GM21717 (cell line): ENCODE measurements at regions not wholly inside any gene's neighbourhood (a gene's known extent, or its start where the extent isn't known, plus 50 kb on each side); places are given as distances from the start of the nearest gene placed in this dataset.
"Not testable (repeated sequence)": the region's sequence is repeated elsewhere in the genome, so short reads cannot be mapped to it uniquely, and the experiment has no call there.

Experiments
- ATAC-seq: cut with Tn5 transposase; IDR thresholded peaks from one replicate; pipeline ENCODE4 v1.9.1; 2021; ENCODE audit warnings: mild to moderate bottlenecking, moderate library complexity; ENCODE audit not compliant: unreplicated experiment

DNA sequence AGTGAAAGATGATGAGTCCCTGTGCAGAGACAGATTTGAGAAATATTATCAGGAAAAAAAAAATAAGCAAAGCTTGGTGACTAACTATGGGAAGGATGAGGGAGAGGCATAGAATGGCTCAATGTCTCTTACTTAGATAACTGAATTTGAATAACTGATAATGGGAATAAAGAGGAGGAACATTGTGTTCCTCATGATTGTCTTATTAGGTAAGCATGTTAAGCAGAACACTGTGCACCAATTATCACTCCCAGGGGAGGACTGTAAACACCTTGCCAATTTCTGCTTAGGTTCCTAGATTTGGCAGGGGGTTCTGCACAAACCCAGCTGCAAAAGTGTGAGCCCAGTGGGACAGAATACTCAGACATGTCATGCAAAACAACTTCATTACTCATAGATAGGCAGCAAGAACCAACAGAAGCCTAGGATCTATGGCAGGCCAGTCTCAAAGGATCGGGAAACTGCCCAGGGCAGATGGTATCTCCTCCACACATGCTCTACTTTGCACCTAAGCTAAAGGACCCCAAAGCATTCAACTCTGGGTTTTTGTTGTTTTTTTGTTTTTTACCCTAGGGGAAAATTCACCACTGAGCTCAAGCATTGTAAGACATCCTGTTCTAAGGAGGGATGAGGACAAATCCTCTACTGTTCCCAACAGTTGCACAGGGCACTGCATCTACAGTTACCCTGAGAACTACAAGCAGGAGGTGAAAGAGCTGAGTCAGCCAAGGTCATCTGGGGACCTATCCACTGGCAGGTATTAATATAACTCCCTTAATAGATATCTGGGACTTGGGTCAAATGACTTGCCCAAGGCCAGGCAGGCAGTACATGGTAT lies 907.0 kb downstream of the RAPGEF2 start:
- no peak for ATAC-seq

DNA sequence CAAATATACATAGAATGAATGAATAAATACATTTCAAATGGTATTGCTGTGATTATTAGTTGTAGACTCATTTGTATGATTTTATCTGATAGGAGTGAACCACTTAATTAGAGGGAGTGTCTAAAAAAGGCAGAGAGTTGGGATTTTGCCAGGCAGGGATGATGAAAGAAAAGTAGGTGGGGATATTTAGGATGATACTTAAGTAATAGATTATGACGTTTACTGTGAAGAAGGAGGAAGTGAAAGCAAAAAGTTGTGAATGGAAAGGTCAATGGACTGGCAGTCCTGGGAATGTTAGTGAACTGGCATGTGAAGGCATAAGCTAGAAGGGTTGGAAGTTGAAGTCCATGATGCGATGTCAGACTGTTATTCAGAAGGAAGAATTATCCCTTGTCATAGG lies 917.1 kb downstream of the RAPGEF2 start:
- ATAC-seq = no peak

DNA sequence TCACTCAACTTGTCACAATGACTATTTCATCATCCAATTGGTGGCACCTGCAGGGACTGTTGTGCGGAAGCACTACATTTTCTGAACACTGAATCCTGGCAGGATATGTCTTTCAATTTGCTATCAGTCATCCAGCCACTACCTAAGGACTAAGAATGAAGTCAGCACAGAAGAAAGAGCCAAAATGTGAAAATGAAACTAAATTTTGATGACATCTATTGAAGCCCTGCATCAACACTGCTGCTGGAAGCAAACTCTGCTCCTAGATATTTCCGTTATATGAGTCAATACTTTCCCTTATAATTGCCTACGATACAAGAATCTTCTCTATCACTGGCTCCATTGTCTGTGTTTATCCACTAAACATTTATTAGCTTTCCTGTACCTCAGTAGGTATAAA lies 917.9 kb downstream of the RAPGEF2 start:
- ATAC-seq = no peak

DNA sequence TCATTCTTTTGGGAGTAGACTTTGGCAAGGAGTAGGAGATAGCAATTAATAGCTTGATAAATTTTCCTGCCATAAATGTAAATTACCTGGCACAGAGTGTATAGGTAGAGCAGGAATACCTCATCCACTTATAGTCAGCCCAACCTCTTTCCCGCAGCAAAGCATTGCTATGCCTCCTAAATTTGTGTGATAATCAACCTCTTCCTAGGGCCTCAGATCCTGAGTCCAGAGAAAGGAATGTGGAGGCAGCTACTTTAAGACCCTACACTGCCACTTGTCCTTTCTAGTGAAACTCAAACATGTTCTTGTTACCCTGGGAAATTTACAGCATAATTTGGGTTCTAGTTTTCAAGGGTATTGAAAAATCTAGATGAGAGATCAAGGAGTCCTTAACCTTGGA lies 919.0 kb downstream of the RAPGEF2 start:
- ATAC-seq = no peak

DNA sequence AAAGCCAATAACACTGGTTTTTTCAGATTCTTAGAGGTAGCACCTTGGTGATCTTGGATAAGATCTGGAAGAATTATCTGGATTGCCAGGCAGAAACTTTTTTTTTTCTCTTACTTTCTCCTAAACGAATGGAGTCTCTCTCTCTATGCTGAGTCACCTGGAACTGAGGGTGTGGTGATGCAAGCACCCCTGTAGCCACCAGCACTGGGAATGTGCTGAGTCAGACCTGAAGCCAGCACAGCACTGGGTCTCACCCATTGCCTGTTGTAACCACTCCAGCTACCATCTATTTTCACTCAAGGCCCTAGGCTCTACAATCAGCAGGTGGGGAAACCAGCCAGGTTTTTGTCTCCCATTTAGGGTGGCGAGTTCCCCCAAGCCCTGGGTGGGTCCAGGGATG lies 923.8 kb downstream of the RAPGEF2 start:
- no peak for ATAC-seq

DNA sequence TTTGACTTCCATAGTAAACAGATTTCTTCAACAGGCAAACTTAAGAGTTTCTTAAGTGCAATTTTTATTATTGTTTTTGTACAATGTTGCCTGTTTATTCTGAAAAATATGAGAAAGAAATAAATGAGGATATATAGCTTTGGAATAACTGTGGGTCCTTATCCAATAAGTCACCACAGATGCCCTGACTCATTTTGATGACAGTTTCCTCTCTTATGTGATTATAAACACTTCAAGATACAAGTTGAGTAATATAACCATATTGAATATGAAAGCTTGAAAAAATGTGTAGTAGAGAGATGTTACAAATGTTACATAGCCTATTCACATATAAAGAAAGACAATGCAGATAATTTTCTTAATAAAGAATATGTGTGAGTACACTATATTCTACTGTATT lies 931.6 kb downstream of the RAPGEF2 start:
- ATAC-seq = no peak

DNA sequence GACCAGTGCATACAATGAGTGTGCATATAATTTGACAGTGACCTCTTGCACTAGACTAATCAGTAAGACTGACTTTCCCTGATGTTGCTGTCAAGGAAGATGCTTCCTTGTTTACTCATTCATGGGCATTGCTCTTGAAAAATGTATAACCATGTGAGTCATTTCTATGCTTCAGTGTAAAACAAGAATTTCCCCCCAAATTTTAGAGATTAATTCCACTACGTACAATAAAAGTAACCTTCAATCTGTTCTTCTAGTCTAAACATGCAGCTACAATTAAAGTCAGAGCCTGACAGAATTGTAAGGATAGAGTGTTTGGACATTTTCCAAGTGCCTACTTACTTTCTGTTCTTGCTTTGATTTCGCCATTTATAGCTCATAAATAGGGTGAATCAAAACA lies 935.7 kb downstream of the RAPGEF2 start:
- ATAC-seq = no peak

DNA sequence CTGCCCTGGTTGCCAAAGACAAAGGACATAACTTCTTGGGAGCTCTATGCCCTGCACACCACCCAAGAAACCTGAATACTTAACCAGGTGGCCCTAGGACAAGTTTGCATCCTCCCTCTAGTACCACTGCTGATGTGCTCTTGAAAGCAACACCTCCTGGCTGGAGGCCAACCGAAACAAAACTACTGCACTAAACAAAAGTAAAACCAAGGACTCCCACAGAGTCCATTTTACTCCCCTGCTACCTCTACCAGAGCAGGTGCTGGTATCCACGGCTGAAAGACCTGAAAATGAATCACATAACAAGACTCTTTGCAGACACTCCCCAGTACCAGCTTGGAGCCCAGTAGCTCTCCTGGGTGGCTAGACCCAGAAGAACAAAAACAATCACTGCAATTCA lies 941.8 kb downstream of the RAPGEF2 start:
- no peak for ATAC-seq

DNA sequence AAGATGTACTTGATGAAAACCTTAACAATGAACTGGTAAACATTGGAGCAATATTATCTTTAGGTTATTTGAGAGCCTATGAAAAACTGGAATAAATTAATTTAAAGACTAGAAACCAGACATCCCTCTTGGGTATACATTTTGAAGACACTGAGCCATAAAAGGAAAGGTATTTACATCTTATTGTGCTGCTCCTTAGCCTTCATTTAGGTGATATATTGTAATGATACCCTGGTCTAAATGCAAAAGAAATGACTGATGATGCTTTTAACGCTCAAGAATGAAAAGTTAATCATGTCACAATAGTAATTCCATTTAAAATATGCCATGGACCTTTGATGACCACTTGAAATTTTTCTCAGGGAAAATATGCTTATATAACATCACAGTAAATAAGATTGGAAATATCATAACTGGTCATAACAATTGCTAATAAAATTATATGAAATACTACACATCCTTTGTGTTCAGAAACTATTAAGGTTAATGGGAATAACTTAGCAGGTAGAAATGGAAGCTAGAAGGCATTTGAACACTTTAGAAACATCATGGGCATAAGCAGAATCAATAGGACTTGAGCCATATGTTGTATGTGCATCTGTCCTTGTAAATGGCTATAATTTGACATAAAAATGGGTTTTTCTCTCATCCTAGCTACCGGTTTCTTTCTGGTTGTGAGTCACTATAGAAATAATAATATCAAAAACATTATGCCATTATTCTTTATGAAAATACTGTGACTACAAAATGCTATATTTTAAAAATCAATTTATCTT lies 979.7 kb downstream of the RAPGEF2 start:
- ATAC-seq = no peak

DNA sequence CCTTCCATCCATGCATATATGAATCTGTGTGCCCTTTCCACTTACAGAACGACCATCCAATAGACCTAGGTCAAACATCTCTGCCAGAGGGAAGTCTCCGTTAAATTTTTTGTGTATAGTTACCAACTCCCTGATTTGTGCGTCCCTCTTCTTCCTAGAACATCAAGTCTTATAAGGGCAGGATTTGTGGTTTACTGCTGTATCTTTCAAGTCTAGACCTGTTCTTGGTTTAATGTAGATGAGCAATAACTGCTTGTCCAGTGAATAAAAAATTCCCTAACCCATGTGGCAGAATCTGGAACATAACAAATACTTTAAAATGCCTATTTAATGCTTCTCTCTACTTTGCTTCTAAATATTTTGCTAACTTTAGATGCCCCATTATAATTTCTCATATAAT lies 988.8 kb downstream of the RAPGEF2 start:
- no peak for ATAC-seq

DNA sequence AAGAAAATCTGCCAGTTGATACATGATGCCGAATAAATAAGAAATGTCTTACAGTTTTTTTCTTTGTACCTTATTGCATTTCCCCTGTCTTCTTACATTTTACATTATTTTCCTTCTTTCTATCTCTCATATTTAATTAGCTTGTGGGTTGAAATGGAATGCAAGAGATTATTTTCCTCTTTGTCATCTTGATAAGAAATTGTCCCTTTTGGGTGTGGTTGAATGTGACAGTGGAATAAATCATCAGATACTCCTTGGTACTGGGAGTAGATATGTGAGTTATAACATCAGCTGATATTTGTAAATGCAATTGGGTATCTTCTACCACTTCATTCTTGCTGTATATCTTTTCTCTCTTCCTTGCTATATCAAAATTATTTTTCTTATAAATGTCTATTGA lies 997.4 kb downstream of the RAPGEF2 start:
- ATAC-seq = no peak

DNA sequence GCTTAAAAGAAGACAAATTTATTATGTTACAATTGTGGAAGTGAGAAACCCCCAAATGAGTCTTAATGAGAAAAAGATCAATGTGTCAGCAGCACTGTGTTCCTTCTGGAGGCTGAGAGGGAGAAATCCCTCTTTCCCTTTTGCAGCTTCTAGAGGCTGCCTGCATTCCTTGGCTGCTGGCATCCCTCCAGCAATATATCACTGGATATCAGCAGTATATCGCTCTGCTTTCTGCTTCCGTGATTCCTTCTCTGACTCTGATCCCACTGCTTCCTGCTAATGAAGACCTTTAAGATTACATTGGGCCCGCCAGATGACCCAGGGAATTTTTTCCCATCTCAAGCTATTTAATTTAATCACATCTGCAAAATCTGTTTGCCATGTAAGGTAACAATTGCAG lies 1008.0 kb downstream of the RAPGEF2 start:
- ATAC-seq = no peak

DNA sequence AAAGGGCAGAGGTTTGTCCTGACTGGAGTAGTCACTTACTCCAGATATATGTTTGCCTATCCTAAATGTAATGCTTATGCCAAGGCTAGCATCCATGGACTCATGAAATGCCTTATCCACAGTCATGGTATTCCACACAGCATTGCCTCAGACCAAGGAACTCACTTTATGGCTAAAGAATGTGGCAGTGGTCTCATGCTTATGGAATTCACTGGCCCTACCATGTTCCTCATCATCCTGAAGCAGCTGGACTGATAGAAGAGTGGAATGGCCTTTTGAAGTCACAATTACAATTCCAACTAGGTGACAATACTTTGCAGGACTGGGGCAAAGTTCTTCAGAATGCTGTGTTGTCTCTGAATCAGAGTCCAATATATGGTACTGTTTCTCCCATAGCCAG lies 1014.8 kb downstream of the RAPGEF2 start:
- ATAC-seq = no peak

DNA sequence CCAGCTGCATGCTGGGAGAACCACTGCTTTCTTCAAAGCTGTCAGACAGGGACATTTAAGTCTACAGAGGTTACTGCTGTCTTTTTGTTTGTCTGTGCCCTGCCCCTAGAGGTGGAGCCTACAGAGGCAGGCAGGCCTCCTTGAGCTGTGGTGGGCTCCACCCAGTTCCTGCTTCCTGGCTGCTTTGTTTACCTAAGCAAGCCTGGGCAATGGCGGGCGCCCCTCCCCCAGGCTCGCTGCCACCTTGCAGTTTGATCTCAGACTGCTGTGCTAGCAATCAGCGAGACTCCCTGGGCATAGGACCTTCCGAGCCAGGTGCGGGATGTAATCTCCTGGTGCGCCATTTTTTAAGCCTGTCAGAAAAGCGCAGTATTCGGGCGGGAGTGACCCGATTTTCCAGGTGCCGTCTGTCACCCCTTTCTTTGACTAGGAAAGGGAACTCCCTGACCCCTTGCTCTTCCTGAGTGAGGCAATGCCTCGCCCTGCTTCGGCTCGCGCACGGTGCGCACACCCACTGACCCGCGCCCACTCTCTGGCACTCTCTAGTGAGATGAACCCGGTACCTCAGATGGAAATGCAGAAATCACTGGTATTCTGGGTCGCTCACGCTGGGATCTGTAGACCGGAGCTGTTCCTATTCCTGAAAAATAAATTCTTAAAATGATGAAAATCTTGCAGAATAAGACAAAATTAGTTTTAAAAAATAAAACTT lies 1022.9 kb downstream of the RAPGEF2 start:
- not testable (repeated sequence) for ATAC-seq

DNA sequence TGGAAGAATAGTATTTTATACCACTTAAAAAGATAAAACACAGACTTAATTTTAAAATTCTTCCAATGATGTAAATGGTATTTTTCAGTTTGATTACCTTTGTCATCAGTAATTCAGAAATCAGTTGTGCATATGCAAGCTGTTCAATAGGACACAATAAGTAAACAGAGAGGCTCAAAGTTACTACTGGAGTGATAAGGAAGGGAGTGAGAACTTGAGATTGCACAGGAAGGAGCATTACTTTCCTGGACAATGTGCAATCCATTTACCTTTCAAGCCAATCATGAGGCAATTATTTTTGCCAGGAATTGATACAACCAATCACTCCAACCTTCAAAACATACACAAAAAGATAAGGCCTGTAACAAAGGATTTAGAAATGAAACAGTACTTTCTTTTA lies 1024.3 kb downstream of the RAPGEF2 start:
- ATAC-seq = no peak

DNA sequence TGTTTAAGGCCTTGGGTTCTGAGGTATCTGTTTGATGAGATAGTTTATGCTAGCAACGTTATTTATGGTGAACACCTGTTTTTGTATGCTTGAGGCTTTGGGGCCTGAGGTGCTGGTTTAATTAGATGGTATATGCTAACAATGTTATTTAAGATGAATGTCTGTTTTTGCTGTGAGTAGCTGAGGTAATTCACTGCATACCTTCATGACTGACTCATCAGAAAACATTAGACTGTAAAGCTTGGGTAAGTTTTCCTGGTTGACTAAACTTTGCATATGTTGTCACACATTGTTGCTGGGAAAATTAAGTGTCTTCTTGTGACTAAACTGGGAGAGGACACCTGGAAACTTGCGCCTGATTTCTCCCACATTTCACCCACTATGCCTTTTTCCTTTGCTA lies 1026.6 kb downstream of the RAPGEF2 start:
- ATAC-seq = no peak

DNA sequence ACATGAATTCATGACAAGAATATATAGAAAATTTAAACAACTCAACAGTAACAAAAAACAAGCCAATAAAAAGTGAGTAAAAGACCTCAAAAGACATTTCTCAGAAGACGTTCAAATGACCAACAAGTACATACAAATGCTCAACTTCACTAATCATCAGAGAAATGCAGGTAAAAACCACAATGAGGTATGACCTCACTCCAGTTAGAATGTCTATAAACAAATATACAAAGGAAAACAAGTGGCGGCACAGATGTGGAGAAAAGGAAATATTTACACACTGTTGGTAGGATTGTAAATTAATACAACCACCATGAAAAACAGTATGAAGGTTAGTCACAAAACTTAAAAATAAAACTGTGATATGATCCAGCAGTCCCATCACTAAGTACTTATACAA lies 1033.1 kb downstream of the RAPGEF2 start:
- ATAC-seq = no peak

DNA sequence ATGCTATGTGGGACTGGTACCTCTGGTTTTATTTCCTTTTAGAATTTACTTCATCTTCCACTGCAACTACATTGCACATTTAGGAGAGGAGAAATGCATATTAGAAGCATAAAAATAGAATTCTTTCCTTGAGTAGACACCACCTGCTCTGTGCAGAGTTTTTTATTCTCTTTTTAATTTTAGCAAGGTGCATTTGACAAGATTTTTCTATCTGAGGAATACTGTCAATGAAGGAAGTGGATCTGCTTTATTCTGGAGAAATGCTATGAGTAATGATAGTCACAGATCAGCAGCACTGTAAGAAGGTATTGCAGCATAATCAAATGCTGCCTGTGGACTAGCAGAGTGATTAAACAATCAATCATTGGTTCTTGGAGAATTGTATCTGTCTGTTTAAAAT lies 1038.3 kb downstream of the RAPGEF2 start:
- no peak for ATAC-seq

DNA sequence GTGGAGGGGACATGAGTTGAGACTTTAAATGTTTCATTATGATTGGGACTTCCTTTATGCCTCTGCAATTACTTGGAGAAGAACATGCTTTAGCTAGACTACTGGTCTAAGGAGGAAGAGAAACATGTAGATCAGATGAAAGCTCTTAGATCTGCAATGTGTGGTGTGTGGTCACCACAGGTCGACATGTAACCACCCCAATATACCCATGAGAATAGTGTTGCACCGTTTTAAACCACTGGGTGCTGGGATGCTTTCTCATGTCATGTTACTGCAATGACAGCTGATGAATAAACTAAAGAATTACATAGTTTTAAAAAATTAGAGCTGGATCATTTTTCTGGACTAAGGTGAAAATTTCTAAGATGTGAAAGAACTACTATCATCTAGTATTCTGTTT lies 1039.7 kb downstream of the RAPGEF2 start:
- peak; percentile 100 for ATAC-seq

DNA sequence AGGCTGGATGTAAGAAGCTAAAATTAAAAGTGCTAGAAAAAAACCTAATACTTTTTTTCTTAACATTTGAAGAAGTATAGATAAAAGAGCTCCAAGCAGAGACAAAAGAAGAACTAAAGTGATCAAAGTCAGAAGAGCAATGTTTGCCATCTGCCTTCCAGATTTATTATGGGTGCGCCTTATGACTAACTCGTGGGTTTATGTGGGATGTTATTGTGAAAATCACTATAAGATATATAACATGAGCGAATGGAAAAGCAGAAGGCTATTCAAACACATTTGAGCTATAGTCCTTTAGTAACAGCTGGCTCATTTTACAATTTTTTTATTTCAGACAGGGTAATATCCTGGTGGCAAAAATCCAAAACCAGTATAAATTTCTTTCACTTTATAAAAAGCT lies 1040.7 kb downstream of the RAPGEF2 start:
- no peak for ATAC-seq

DNA sequence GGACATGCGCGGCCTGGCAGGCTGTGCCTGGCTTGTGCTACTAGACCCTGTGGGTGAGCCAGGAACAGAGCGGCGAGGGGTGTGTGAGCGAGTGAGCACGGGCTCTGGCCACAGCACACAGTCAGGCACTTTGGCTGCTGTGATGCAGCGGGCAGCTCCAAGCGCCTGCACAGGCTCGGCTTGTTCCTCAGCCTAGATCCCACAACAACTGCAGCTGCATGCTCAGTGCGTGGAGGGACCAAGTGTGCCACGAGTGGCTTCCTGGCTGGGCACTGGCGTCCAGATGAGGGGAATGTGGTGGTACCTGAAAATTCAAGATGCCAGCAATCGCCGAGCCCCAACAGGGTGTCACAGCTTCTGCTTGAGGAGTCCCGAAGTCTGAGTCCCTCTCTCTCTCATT lies 1056.6 kb downstream of the RAPGEF2 start:
- no peak for ATAC-seq

DNA sequence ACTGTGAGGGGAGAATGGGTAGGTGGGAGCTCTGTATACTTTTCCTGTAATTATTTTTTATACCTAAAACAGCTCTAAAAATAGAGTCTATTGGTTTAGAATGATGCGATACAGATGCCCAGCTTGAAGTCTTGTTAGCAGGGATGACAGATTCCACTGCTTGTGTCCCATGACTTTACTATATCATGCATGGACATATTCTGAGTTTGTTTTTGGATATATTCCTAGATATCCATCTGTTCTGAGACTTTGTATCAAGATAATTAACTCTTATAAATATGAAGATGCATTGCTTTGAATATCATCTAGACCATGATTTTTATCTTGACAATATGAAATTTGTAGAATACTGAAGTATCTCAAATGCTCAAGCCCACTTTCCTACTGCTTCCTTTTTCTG lies 1058.1 kb downstream of the RAPGEF2 start:
- ATAC-seq = no peak
